ENCODE measurements at regions not wholly inside any gene's neighbourhood (a gene's known extent, or its start where the extent isn't known, plus 50 kb on each side); places are given as distances from the start of the nearest gene placed in this dataset.
A peak's percentile ranks its signal among the peaks of the same experiment; 100 is the strongest.

- WGBS, 2 experiments (ENCODE audit: insufficient coverage in 2 of 2), result no CpG with 5 or more reads among the region's 1 CpG
- no peak overlapping the region for H3K4me3 ChIP-seq (ENCODE audit: extremely low read depth, insufficient read depth, low read length, poor library complexity, severe bottlenecking)
- no peaks in the 10 kb centered on the region for H3K36me3 ChIP-seq (ENCODE audit: control insufficient read depth, insufficient read depth, low read length)
- no peaks in the 10 kb centered on the region for H3K9me3 ChIP-seq (ENCODE audit: control insufficient read depth, low read length)
- no peak overlapping the region for H3K27ac ChIP-seq (ENCODE audit: low read depth, low read length, severe bottlenecking)
- H3K4me1 ChIP-seq (ENCODE audit: control insufficient read depth, insufficient read depth, low read length, poor library complexity, severe bottlenecking), result no peaks in the 10 kb centered on the region
Observed at GRCh38 chr4:164508771-164509170, 245.2 kb upstream of the SMIM31 start.

- H3K4me3 ChIP-seq (ENCODE audit: extremely low read depth, insufficient read depth, low read length, poor library complexity, severe bottlenecking), result no peak overlapping the region
- H3K4me1 ChIP-seq (ENCODE audit: control insufficient read depth, insufficient read depth, low read length, poor library complexity, severe bottlenecking), result no peaks in the 10 kb centered on the region
- WGBS, 2 experiments (ENCODE audit: insufficient coverage in 2 of 2), result 67 to 73% methylated on average over 3 of the region's 3 CpGs
- no peak overlapping the region for H3K27ac ChIP-seq (ENCODE audit: low read depth, low read length, severe bottlenecking)
- no peaks in the 10 kb centered on the region for H3K9me3 ChIP-seq (ENCODE audit: control insufficient read depth, low read length)
- H3K36me3 ChIP-seq (ENCODE audit: control insufficient read depth, insufficient read depth, low read length), result no peaks in the 10 kb centered on the region
Observed at GRCh38 chr4:164509951-164510350, 244.0 kb upstream of the SMIM31 start.

GRCh38 chr4:164512124-164512523 lies 241.8 kb upstream of the SMIM31 start:
- Histone ChIP-seq H3K4me3 (ENCODE audit: extremely low read depth, insufficient read depth, low read length, poor library complexity, severe bottlenecking) (no peak overlapping the region), H3K4me1 (ENCODE audit: control insufficient read depth, insufficient read depth, low read length, poor library complexity, severe bottlenecking) (no peaks in the 10 kb centered on the region), H3K9me3 (ENCODE audit: control insufficient read depth, low read length) (no peaks in the 10 kb centered on the region), H3K27ac (ENCODE audit: low read depth, low read length, severe bottlenecking) (no peak overlapping the region), H3K36me3 (ENCODE audit: control insufficient read depth, insufficient read depth, low read length) (no peaks in the 10 kb centered on the region)
- WGBS, 2 experiments (ENCODE audit: insufficient coverage in 2 of 2), result no CpG with 5 or more reads among the region's 2 CpGs

GRCh38 chr4:164514765-164515164 lies 239.2 kb upstream of the SMIM31 start:
- no peaks in the 10 kb centered on the region for H3K9me3 ChIP-seq (ENCODE audit: control insufficient read depth, low read length)
- H3K4me1 ChIP-seq (ENCODE audit: control insufficient read depth, insufficient read depth, low read length, poor library complexity, severe bottlenecking), result no peaks in the 10 kb centered on the region
- no peak overlapping the region for H3K4me3 ChIP-seq (ENCODE audit: extremely low read depth, insufficient read depth, low read length, poor library complexity, severe bottlenecking)
- no peaks in the 10 kb centered on the region for H3K36me3 ChIP-seq (ENCODE audit: control insufficient read depth, insufficient read depth, low read length)
- H3K27ac ChIP-seq (ENCODE audit: low read depth, low read length, severe bottlenecking), result no peak overlapping the region

- Histone ChIP-seq H3K4me3 (ENCODE audit: extremely low read depth, insufficient read depth, low read length, poor library complexity, severe bottlenecking) (no peak overlapping the region), H3K27ac (ENCODE audit: low read depth, low read length, severe bottlenecking) (no peak overlapping the region), H3K9me3 (ENCODE audit: control insufficient read depth, low read length) (no peaks in the 10 kb centered on the region), H3K4me1 (ENCODE audit: control insufficient read depth, insufficient read depth, low read length, poor library complexity, severe bottlenecking) (no peaks in the 10 kb centered on the region), H3K36me3 (ENCODE audit: control insufficient read depth, insufficient read depth, low read length) (no peaks in the 10 kb centered on the region)
- 83% methylated on average over 1 of the region's 4 CpGs; no CpG with 5 or more reads in 1 of the 2 experiments for WGBS, 2 experiments (ENCODE audit: insufficient coverage in 2 of 2)
Observed at GRCh38 chr4:164524789-164525188, 229.1 kb upstream of the SMIM31 start.

- no peaks in the 10 kb centered on the region for H3K9me3 ChIP-seq (ENCODE audit: control insufficient read depth, low read length)
- no peaks in the 10 kb centered on the region for H3K36me3 ChIP-seq (ENCODE audit: control insufficient read depth, insufficient read depth, low read length)
- WGBS, 2 experiments (ENCODE audit: insufficient coverage in 2 of 2), result 73% methylated on average over 2 of the region's 4 CpGs; no CpG with 5 or more reads in 1 of the 2 experiments
- H3K4me1 ChIP-seq (ENCODE audit: control insufficient read depth, insufficient read depth, low read length, poor library complexity, severe bottlenecking), result no peaks in the 10 kb centered on the region
- no peak overlapping the region for H3K4me3 ChIP-seq (ENCODE audit: extremely low read depth, insufficient read depth, low read length, poor library complexity, severe bottlenecking)
- no peak overlapping the region for H3K27ac ChIP-seq (ENCODE audit: low read depth, low read length, severe bottlenecking)
Observed at GRCh38 chr4:164526933-164527583, 226.9 kb upstream of the SMIM31 start.

GRCh38 chr4:164529058-164529457 lies 224.9 kb upstream of the SMIM31 start:
- Histone ChIP-seq H3K4me3 (ENCODE audit: extremely low read depth, insufficient read depth, low read length, poor library complexity, severe bottlenecking) (no peak overlapping the region), H3K4me1 (ENCODE audit: control insufficient read depth, insufficient read depth, low read length, poor library complexity, severe bottlenecking) (no peaks in the 10 kb centered on the region), H3K27ac (ENCODE audit: low read depth, low read length, severe bottlenecking) (no peak overlapping the region), H3K9me3 (ENCODE audit: control insufficient read depth, low read length) (no peaks in the 10 kb centered on the region), H3K36me3 (ENCODE audit: control insufficient read depth, insufficient read depth, low read length) (no peaks in the 10 kb centered on the region)
- WGBS, 2 experiments (ENCODE audit: insufficient coverage in 2 of 2), result 89% methylated on average over 1 to 2 of the region's 2 CpGs

GRCh38 chr4:164529486-164529885 lies 224.4 kb upstream of the SMIM31 start:
- H3K4me3 ChIP-seq (ENCODE audit: extremely low read depth, insufficient read depth, low read length, poor library complexity, severe bottlenecking), result no peak overlapping the region
- H3K9me3 ChIP-seq (ENCODE audit: control insufficient read depth, low read length), result no peaks in the 10 kb centered on the region
- H3K36me3 ChIP-seq (ENCODE audit: control insufficient read depth, insufficient read depth, low read length), result no peaks in the 10 kb centered on the region
- no peaks in the 10 kb centered on the region for H3K4me1 ChIP-seq (ENCODE audit: control insufficient read depth, insufficient read depth, low read length, poor library complexity, severe bottlenecking)
- 93% methylated on average over 3 of the region's 5 CpGs; no CpG with 5 or more reads in 1 of the 2 experiments for WGBS, 2 experiments (ENCODE audit: insufficient coverage in 2 of 2)
- H3K27ac ChIP-seq (ENCODE audit: low read depth, low read length, severe bottlenecking), result no peak overlapping the region

- Histone ChIP-seq H3K36me3 (ENCODE audit: control insufficient read depth, insufficient read depth, low read length) (no peaks in the 10 kb centered on the region), H3K4me3 (ENCODE audit: extremely low read depth, insufficient read depth, low read length, poor library complexity, severe bottlenecking) (no peak overlapping the region), H3K27ac (ENCODE audit: low read depth, low read length, severe bottlenecking) (no peak overlapping the region), H3K9me3 (ENCODE audit: control insufficient read depth, low read length) (no peaks in the 10 kb centered on the region), H3K4me1 (ENCODE audit: control insufficient read depth, insufficient read depth, low read length, poor library complexity, severe bottlenecking) (peaks cover 6% of the 10 kb centered on the region)
- WGBS, 2 experiments (ENCODE audit: insufficient coverage in 2 of 2), result 77 to 87% methylated on average over 4 of the region's 4 CpGs
Observed at GRCh38 chr4:164531336-164531735, 222.6 kb upstream of the SMIM31 start.

- WGBS, 2 experiments (ENCODE audit: insufficient coverage in 2 of 2), result 70 to 91% methylated on average over 1 of the region's 2 CpGs
- Histone ChIP-seq H3K9me3 (ENCODE audit: control insufficient read depth, low read length) (peaks cover 13% of the 10 kb centered on the region), H3K4me3 (ENCODE audit: extremely low read depth, insufficient read depth, low read length, poor library complexity, severe bottlenecking) (no peak overlapping the region), H3K27ac (ENCODE audit: low read depth, low read length, severe bottlenecking) (peak overlapping the region; percentile 17), H3K36me3 (ENCODE audit: control insufficient read depth, insufficient read depth, low read length) (no peaks in the 10 kb centered on the region), H3K4me1 (ENCODE audit: control insufficient read depth, insufficient read depth, low read length, poor library complexity, severe bottlenecking) (peaks cover 9% of the 10 kb centered on the region)
Observed at GRCh38 chr4:164536814-164537213, 217.1 kb upstream of the SMIM31 start.

GRCh38 chr4:164538097-164538496 lies 215.8 kb upstream of the SMIM31 start:
- Histone ChIP-seq H3K4me3 (ENCODE audit: extremely low read depth, insufficient read depth, low read length, poor library complexity, severe bottlenecking) (no peak overlapping the region), H3K36me3 (ENCODE audit: control insufficient read depth, insufficient read depth, low read length) (no peaks in the 10 kb centered on the region), H3K9me3 (ENCODE audit: control insufficient read depth, low read length) (peaks cover 13% of the 10 kb centered on the region), H3K27ac (ENCODE audit: low read depth, low read length, severe bottlenecking) (no peak overlapping the region), H3K4me1 (ENCODE audit: control insufficient read depth, insufficient read depth, low read length, poor library complexity, severe bottlenecking) (peaks cover 9% of the 10 kb centered on the region)
- 92 to 93% methylated on average over 3 to 4 of the region's 4 CpGs for WGBS, 2 experiments (ENCODE audit: insufficient coverage in 2 of 2)
